Fibroblast of mammary gland (primary cell): ENCODE measurements at regions not wholly inside any gene's neighbourhood (a gene's known extent, or its start where the extent isn't known, plus 50 kb on each side); places are given as distances from the start of the nearest gene placed in this dataset.
"Not testable (repeated sequence)": the region's sequence is repeated elsewhere in the genome, so short reads cannot be mapped to it uniquely, and the experiment has no call there.

Experiments
- DNase-seq: peaks from one replicate; pipeline ENCODE4 v3.0.0-alpha.2; 2010; ENCODE audit warnings: low read depth
- H3K4me3 ChIP-seq: 2 replicates; pipeline ENCODE4 v1.5.1; 2011; ENCODE audit warnings: low read depth, mild to moderate bottlenecking, low read length, moderate library complexity; ENCODE audit not compliant: control insufficient read depth
- CTCF ChIP-seq: conservative IDR thresholded peaks from 2 replicates; pipeline ENCODE4 v1.5.1; 2011; ENCODE audit warnings: low read depth, low read length, inconsistent platforms; ENCODE audit not compliant: control insufficient read depth, insufficient read depth

- no peak overlapping the region for H3K4me3 ChIP-seq
- DNase-seq = no peak
- no peak for TF ChIP-seq CTCF
These were observed 169.4 kb upstream of the ANKRD55 start for GRCh38 chr5:56402266-56403220.

GRCh38 chr5:56397796-56398195 lies 164.7 kb upstream of the ANKRD55 start:
- H3K4me3 ChIP-seq, DNase-seq: not testable (repeated sequence)

- no peak for TF ChIP-seq CTCF
- DNase-seq = no peak
- H3K4me3 ChIP-seq = no peak overlapping the region
These were observed 163.5 kb upstream of the ANKRD55 start for GRCh38 chr5:56396634-56397033.

GRCh38 chr5:56389261-56389660 lies 156.1 kb upstream of the ANKRD55 start:
- H3K4me3 ChIP-seq = no peak overlapping the region
- no peak for TF ChIP-seq CTCF
- no peak for DNase-seq

GRCh38 chr5:56388229-56388985 lies 155.3 kb upstream of the ANKRD55 start:
- DNase-seq = no peak
- no peak for TF ChIP-seq CTCF
- H3K4me3 ChIP-seq = no peak overlapping the region

- DNase-seq = no peak
- no peak overlapping the region for H3K4me3 ChIP-seq
- no peak for TF ChIP-seq CTCF
These were observed 152.9 kb upstream of the ANKRD55 start for GRCh38 chr5:56386046-56386445.

GRCh38 chr5:56384186-56384585 lies 151.1 kb upstream of the ANKRD55 start:
- no peak overlapping the region for H3K4me3 ChIP-seq
- TF ChIP-seq CTCF = no peak
- peak; percentile 8 for DNase-seq
